CD14-positive monocyte (primary cell): ENCODE measurements at regions not wholly inside any gene's neighbourhood (a gene's known extent, or its start where the extent isn't known, plus 50 kb on each side); places are given as distances from the start of the nearest gene placed in this dataset.

ENCODE experiments used
- DNase-seq, 3 donors: peaks; one replicate each; pipeline ENCODE4 v3.0.0-alpha.2; 2011 to 2022
- H2AFZ ChIP-seq: 2 replicates; pipeline ENCODE4 v1.6.0; 2012; ENCODE audit warnings: mild to moderate bottlenecking, low read depth, low read length, inconsistent platforms; ENCODE audit not compliant: insufficient read depth, poor library complexity, severe bottlenecking
- H3K27ac ChIP-seq, 2 donors: 1 replicate in 1 of 2; 2 replicates in 1 of 2; pipeline ENCODE4 v1.5.1; 2012 to 2013; ENCODE audit warnings: low read length in 2 of 2, control low read depth in 1 of 2, inconsistent platforms in 1 of 2, low read depth in 1 of 2, mild to moderate bottlenecking in 1 of 2
- H3K27me3 ChIP-seq, 2 donors: one replicate each; pipeline versions ENCODE4 v1.6.0 to v1.6.1; 2011 to 2013; ENCODE audit warnings: low read length in 2 of 2; ENCODE audit not compliant: control insufficient read depth in 2 of 2, insufficient read depth in 2 of 2
- H3K36me3 ChIP-seq, 2 donors: replicated peaks in 1 of 2; 1 replicate in 1 of 2; 2 replicates in 1 of 2; pipeline versions ENCODE4 v1.5.1 to v1.6.1; 2012 to 2013; ENCODE audit warnings: low read length in 2 of 2, control low read depth in 1 of 2, inconsistent platforms in 1 of 2, mild to moderate bottlenecking in 1 of 2; ENCODE audit not compliant: insufficient read depth in 2 of 2, control insufficient read depth in 1 of 2
- H3K4me1 ChIP-seq, 2 donors: 1 replicate in 1 of 2; 2 replicates in 1 of 2; pipeline versions ENCODE4 v1.5.1 to v1.6.1; 2012 to 2013; ENCODE audit warnings: low read length in 2 of 2, control low read depth in 1 of 2, inconsistent platforms in 1 of 2, mild to moderate bottlenecking in 1 of 2, moderate library complexity in 1 of 2; ENCODE audit not compliant: insufficient read depth in 2 of 2, control insufficient read depth in 1 of 2
- H3K4me2 ChIP-seq: replicated peaks from 2 replicates; pipeline ENCODE3; 2012; ENCODE audit warnings: low read length, moderate library complexity, mild to moderate bottlenecking; ENCODE audit not compliant: poor library complexity, severe bottlenecking; ENCODE audit errors: extremely low read depth
- H3K4me3 ChIP-seq, 3 experiments: fragments of 200-600 bp in 1 of 3; sonication (generic) in 1 of 3; replicated peaks in 1 of 3; 1 replicate in 2 of 3; 2 replicates in 1 of 3; pipeline ENCODE4 v1.5.1; 2011 to 2013; ENCODE audit warnings: low read length in 3 of 3, mild to moderate bottlenecking in 3 of 3, control low read depth in 2 of 3, low read depth in 2 of 3, inconsistent platforms in 1 of 3, moderate library complexity in 1 of 3
- H3K79me2 ChIP-seq: 2 replicates; pipeline ENCODE4 v1.6.0; 2012; ENCODE audit warnings: mild to moderate bottlenecking, control low read depth, inconsistent platforms, low read length, moderate library complexity; ENCODE audit not compliant: insufficient read depth
- H3K9ac ChIP-seq: 2 replicates; pipeline ENCODE4 v1.6.0; 2017; ENCODE audit warnings: low read length, mild to moderate bottlenecking; ENCODE audit not compliant: insufficient read depth, poor library complexity, severe bottlenecking
- H3K9me3 ChIP-seq, 2 donors: replicated peaks in 1 of 2; 1 replicate in 1 of 2; 2 replicates in 1 of 2; pipeline versions ENCODE4 v1.5.1 to v1.6.1; 2012 to 2013; ENCODE audit warnings: low read length in 2 of 2, control low read depth in 1 of 2; ENCODE audit not compliant: control insufficient read depth in 1 of 2, insufficient read depth in 1 of 2
- H4K20me1 ChIP-seq: 2 replicates; pipeline ENCODE4 v1.6.0; 2012; ENCODE audit warnings: mild to moderate bottlenecking, low read length, control low read depth, moderate library complexity; ENCODE audit not compliant: insufficient read depth
- H3K27ac Mint-ChIP-seq, 7 donors: one replicate each; pipeline ENCODE4 v1.8.0; 2020; ENCODE audit warnings: mild to moderate bottlenecking in 7 of 7, mixed read lengths in 7 of 7, moderate library complexity in 6 of 7, inconsistent platforms in 2 of 7
- H3K27me3 Mint-ChIP-seq, 3 donors: one replicate each; pipeline ENCODE4 v1.8.0; 2021 to 2022; ENCODE audit warnings: low read depth in 3 of 3, mild to moderate bottlenecking in 3 of 3, mixed read lengths in 3 of 3, moderate library complexity in 3 of 3, inconsistent platforms in 1 of 3
- H3K36me3 Mint-ChIP-seq, 2 donors: one replicate each; pipeline ENCODE4 v1.8.0; 2020; ENCODE audit warnings: mixed read lengths in 2 of 2, inconsistent platforms in 1 of 2, mild to moderate bottlenecking in 1 of 2
- H3K4me1 Mint-ChIP-seq: one replicate; pipeline ENCODE4 v1.8.0; 2020; ENCODE audit warnings: mild to moderate bottlenecking, mixed read lengths
- H3K4me3 Mint-ChIP-seq, 2 donors: one replicate each; pipeline ENCODE4 v1.8.0; 2020; ENCODE audit warnings: mild to moderate bottlenecking in 2 of 2, mixed read lengths in 2 of 2, moderate library complexity in 1 of 2
- H3K9me3 Mint-ChIP-seq, 7 donors: one replicate each; pipeline ENCODE4 v1.8.0; 2020 to 2022; ENCODE audit warnings: mixed read lengths in 7 of 7, mild to moderate bottlenecking in 6 of 7, moderate library complexity in 6 of 7, inconsistent platforms in 2 of 7
- WGBS: methylation state at CpG from one replicate; pipeline ENCODE4 v1.1.5; 2013; ENCODE audit warnings: missing lambda C conversion rate; ENCODE audit not compliant: insufficient coverage; 5-methylcytosine and 5-hydroxymethylcytosine counted together
- intact Hi-C, 2 donors: fragments of 100-400 bp; cut with micrococcal nuclease; formaldehyde crosslinking; loops; one replicate each; pipeline versions ENCODE4 v1.15.0 to v1.15.1; 2023
- TF ChIP-seq, protein P1 (sequence below): fragments of 200-600 bp; IDR thresholded peaks from one replicate; pipeline ENCODE4 v1.8.0; 2022; ENCODE audit warnings: antibody characterized with exemption, mild to moderate bottlenecking

DNA sequence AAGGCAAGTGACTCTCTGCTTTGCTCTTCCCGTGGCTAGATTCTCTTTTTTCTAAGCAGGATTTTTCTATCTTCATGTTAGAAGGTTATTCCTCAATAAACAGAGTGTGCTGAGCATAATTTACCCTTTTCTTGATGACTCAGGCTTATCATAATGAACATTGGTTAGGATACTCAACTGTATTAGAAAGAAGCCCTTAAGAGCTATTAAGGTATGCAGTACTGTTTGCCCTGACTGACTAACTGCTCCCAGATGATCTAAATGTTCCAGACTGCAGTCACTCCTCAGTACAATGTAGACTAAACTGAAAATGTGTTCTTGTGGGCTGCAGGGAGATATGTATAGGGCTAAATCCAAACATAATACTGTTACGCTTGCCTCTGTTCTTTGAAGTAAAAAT lies 687.8 kb downstream of the NUP35 start:
- TF ChIP-seq, protein P1, sequence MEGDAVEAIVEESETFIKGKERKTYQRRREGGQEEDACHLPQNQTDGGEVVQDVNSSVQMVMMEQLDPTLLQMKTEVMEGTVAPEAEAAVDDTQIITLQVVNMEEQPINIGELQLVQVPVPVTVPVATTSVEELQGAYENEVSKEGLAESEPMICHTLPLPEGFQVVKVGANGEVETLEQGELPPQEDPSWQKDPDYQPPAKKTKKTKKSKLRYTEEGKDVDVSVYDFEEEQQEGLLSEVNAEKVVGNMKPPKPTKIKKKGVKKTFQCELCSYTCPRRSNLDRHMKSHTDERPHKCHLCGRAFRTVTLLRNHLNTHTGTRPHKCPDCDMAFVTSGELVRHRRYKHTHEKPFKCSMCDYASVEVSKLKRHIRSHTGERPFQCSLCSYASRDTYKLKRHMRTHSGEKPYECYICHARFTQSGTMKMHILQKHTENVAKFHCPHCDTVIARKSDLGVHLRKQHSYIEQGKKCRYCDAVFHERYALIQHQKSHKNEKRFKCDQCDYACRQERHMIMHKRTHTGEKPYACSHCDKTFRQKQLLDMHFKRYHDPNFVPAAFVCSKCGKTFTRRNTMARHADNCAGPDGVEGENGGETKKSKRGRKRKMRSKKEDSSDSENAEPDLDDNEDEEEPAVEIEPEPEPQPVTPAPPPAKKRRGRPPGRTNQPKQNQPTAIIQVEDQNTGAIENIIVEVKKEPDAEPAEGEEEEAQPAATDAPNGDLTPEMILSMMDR, result no peak
- no peak overlapping the region for H3K4me3 ChIP-seq
- H3K27ac Mint-ChIP-seq, result no peak overlapping the region
- peaks cover 9 to 11% of the 10 kb centered on the region in 2 donors for H3K9me3 ChIP-seq
- peaks cover 0 to 13% (median 5%) of the 10 kb centered on the region in 7 donors for H3K9me3 Mint-ChIP-seq
- intact Hi-C loops, result no loop called here
- no peak overlapping the region for H3K4me2 ChIP-seq
- no peak overlapping the region for H2AFZ ChIP-seq
- H3K79me2 ChIP-seq, result no peaks in the 10 kb centered on the region
- no peaks in the 10 kb centered on the region for H3K36me3 Mint-ChIP-seq
- H3K27me3 ChIP-seq, result no peaks in the 10 kb centered on the region
- no peak overlapping the region for H3K4me3 Mint-ChIP-seq
- no peak overlapping the region for H3K9ac ChIP-seq
- WGBS, result no CpG with 5 or more reads among the region's 2 CpGs
- no peaks in the 10 kb centered on the region for H3K36me3 ChIP-seq
- H3K27me3 Mint-ChIP-seq, result no peaks in the 10 kb centered on the region
- no peak for DNase-seq
- no peaks in the 10 kb centered on the region for H3K4me1 Mint-ChIP-seq
- H3K27ac ChIP-seq, result no peak overlapping the region
- H3K4me1 ChIP-seq, result no peaks in the 10 kb centered on the region
- H4K20me1 ChIP-seq, result no peaks in the 10 kb centered on the region

GRCh38 chr2:183825710-183826109 lies 701.5 kb downstream of the NUP35 start:
- peaks cover 6 to 31% (median 10%) of the 10 kb centered on the region in 7 donors for H3K9me3 Mint-ChIP-seq
- no peak for DNase-seq
- no peak overlapping the region for H3K4me2 ChIP-seq
- H2AFZ ChIP-seq, result no peak overlapping the region
- no peak overlapping the region for H3K27ac Mint-ChIP-seq
- intact Hi-C loops, result no loop called here
- no peak overlapping the region for H3K27ac ChIP-seq
- H3K27me3 ChIP-seq, result no peaks in the 10 kb centered on the region
- H3K4me3 Mint-ChIP-seq, result no peak overlapping the region
- TF ChIP-seq, protein P1, result no peak
- H3K4me1 Mint-ChIP-seq, result no peaks in the 10 kb centered on the region
- H3K79me2 ChIP-seq, result no peaks in the 10 kb centered on the region
- no CpG with 5 or more reads among the region's 3 CpGs for whole genome bisulfite sequencing
- no peak overlapping the region for H3K9ac ChIP-seq
- peaks cover 12 to 22% of the 10 kb centered on the region in 2 donors for H3K9me3 ChIP-seq
- H3K4me1 ChIP-seq, result no peaks in the 10 kb centered on the region
- H3K36me3 ChIP-seq, result no peaks in the 10 kb centered on the region
- no peak overlapping the region for H3K4me3 ChIP-seq
- no peaks in the 10 kb centered on the region for H4K20me1 ChIP-seq
- H3K27me3 Mint-ChIP-seq, result no peaks in the 10 kb centered on the region
- H3K36me3 Mint-ChIP-seq, result no peaks in the 10 kb centered on the region
